ENCODE measurements at regions not wholly inside any gene's neighbourhood (a gene's known extent, or its start where the extent isn't known, plus 50 kb on each side); places are given as distances from the start of the nearest gene placed in this dataset.
"Not testable (repeated sequence)": the region's sequence is repeated elsewhere in the genome, so short reads cannot be mapped to it uniquely, and the experiment has no call there.

GRCh38 chr16:85220964-85221731 lies 108.9 kb upstream of the CIBAR2 start:
- DNase-seq (ENCODE audit: low spot score), result no peak

DNA sequence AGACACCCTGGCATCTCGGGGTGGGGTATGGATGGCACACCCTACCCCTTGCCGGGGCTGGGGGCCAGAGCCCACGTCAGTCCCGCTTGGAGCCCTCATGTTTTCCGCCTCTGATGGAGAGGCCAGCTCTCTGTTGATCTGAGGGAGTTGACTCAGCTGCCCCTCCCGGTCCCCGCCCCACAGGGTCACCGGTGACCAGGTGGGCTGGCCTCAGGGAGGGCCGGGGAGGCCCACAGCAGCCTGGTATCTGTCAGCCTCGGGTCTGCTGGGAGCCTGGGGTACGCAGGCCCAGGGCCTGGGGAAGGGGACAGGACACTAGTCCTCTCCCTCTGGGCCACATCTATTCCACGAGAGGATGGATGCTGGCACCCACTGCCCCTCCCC lies 109.5 kb upstream of the CIBAR2 start:
- DNase-seq (ENCODE audit: low spot score), result no peak

- DNase-seq (ENCODE audit: low spot score), result no peak
Observed at GRCh38 chr16:85222155-85222863, 110.0 kb upstream of the CIBAR2 start.

- DNase-seq (ENCODE audit: low spot score), result no peak
Observed at GRCh38 chr16:85225257-85225656, 113.0 kb upstream of the CIBAR2 start.

DNA sequence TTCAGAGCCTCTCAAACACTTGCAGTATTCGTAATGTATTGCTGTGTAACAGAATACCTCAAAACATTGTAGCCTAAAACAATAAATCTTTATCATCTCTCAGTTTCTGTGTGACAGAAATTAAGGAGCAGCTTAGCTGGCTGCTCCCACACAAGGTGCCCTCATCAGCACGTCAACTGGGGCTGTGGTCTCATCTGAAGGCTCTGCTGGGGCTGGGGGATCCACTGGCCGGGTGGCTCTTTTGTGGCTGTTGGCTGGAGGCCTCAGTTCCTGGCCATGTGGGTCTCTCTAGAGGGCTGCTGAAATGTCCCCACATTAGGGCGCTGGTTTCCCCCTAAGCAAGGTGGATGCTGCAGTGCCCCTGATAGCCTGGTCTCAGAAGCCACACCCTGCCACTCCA lies 113.4 kb upstream of the CIBAR2 start:
- DNase-seq (ENCODE audit: low spot score), result no peak

DNA sequence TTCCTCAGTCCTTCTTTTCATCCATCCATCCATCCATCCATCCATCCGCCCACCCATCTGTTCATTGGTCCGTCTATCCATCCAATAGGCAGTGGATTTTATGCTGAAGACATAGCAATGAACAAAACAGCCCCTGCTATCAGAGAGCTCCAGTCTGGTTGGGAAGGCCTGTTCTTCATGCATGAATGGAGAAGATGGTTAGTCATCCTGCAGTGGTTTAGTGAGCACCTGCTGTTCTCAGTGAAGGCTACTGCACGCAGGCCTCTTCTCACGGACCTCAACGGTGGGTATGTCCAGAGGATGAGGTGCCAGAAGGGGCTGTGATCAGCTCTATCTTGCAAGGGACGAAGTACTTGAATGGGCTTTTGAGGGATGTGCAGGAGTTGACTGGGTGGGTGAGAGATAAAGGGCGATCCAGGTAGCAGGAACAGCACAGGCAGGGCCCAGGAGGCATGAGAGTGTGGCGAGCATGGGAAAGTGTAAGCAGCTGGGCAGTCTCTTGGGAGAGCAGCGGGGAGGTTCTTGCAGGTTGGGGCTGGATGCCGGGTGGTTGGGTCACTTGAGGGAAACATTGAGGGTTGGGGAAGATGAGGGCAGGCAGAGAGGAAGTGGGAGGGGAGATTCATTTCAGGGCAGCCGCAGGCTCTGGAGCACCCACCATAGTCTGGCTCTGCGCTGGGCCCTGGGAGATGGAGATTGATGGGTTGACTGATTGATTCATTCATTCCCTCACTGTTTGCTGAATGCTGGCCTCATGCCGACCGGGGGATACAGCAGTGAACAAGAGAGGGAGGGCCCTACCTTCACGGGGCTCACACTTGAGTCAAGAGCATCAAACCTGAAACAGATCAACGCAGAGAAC lies 115.0 kb upstream of the CIBAR2 start:
- no peak for DNase-seq (ENCODE audit: low spot score)

- no peak for DNase-seq (ENCODE audit: low spot score)
Observed at GRCh38 chr16:85227946-85228862, 115.9 kb upstream of the CIBAR2 start.

GRCh38 chr16:85228970-85229430 lies 116.7 kb upstream of the CIBAR2 start:
- no peak for DNase-seq (ENCODE audit: low spot score)

DNA sequence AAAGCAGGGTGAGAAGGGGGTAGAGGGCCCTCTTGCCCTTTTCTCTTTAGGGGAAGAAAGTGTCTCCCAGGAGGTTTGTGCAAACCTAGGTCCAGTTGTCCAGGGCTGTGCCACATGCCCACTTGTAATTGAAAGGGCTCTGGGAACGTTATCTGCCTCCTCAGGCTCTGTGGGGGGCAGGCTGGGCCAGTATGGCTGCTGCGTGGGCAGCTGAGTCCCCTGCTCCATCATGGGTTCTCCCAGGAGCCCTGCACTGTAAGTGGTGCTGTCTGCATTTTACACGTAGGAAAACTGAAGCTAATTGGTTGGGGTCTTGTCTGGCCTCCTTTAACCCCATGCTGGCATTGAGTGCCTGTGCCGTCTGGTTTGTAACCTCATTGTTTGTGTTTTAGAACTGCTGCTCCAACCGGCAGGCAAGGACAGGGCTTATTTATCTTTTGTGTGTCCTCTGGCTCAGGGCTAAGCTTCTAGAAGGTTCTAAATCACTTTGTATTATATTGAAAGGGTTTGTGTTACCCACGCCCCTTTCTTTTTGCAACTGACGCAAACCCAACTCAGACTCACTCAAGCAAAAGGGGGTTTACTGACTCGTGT lies 117.7 kb upstream of the CIBAR2 start:
- no peak for DNase-seq (ENCODE audit: low spot score)

GRCh38 chr16:85230764-85231383 lies 118.6 kb upstream of the CIBAR2 start:
- DNase-seq (ENCODE audit: low spot score), result not testable (repeated sequence)

- DNase-seq (ENCODE audit: low spot score), result no peak
Observed at GRCh38 chr16:85231959-85232358, 119.7 kb upstream of the CIBAR2 start.

- DNase-seq (ENCODE audit: low spot score), result no peak
Observed at GRCh38 chr16:85232369-85233142, 120.3 kb upstream of the CIBAR2 start.

GRCh38 chr16:85233516-85233915 lies 121.2 kb upstream of the CIBAR2 start:
- DNase-seq (ENCODE audit: low spot score), result no peak

- no peak for DNase-seq (ENCODE audit: low spot score)
Observed at GRCh38 chr16:85234310-85235204, 122.3 kb upstream of the CIBAR2 start.

- no peak for DNase-seq (ENCODE audit: low spot score)
Observed at GRCh38 chr16:85235991-85236817, 123.9 kb upstream of the CIBAR2 start.

DNA sequence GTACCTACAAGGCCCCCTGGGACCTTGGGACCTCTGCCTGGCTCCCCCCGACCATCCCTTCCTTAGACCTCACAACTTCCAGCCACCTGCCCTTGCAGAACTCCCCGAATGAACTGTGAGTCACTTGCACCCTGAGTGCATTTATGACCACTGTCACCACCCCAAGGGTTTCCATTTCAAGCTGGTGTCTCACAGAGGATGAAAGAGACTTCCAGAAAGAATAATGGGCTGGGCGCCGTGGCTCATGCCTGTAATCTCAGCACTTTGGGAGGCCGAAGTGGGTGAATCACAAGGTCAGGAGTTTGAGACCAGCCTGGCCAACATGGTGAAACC lies 124.5 kb upstream of the CIBAR2 start:
- no peak for DNase-seq (ENCODE audit: low spot score)

DNA sequence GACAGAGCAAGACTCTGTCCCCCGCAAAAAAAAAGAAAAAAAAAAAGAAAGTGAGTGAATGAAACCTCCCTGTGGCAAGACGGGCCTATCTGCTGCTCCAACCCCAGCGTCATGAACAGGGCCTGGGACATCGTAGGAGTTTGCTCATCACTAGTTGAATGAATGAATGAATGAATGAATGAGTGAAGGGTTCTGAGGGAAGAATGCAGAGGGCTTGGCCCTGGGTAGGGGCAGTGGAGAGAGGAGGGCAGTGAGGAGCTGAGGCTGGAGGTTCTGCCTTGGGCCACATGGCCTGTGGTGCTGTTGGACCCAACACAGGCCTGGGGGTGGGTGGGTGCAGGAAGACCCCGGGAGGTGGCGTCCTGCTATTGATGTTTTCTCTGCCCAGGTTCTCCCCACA lies 125.5 kb upstream of the CIBAR2 start:
- no peak for DNase-seq (ENCODE audit: low spot score)

DNA sequence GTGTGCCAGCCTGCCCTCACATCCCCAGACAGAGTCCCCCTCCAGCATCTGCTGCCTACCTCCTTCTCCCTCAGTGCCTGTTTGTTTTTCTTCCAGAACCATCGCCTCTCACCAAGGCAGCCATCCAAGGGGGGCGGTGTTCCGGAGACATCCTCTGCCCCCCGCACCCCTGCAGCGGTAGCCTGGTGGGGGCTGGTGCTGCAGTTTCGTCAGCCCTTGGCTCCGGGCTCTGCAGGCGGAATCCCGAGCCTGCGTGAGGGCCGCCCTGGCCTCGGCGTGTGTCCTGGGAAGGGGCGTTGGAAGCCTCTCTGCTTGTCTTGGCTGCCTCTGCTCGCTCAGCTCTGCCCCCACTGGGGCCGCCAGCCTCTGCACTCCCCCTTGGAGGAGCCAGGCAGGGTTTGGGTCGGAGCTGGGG lies 126.0 kb upstream of the CIBAR2 start:
- no peak for DNase-seq (ENCODE audit: low spot score)
